GM18858 (cell line): ENCODE measurements at regions not wholly inside any gene's neighbourhood (a gene's known extent, or its start where the extent isn't known, plus 50 kb on each side); places are given as distances from the start of the nearest gene placed in this dataset.
A peak's percentile ranks its signal among the peaks of the same experiment; 100 is the strongest.

Source experiments
- ATAC-seq: cut with Tn5 transposase; IDR thresholded peaks from one replicate; pipeline ENCODE4 v1.9.1; 2021; ENCODE audit not compliant: unreplicated experiment

DNA sequence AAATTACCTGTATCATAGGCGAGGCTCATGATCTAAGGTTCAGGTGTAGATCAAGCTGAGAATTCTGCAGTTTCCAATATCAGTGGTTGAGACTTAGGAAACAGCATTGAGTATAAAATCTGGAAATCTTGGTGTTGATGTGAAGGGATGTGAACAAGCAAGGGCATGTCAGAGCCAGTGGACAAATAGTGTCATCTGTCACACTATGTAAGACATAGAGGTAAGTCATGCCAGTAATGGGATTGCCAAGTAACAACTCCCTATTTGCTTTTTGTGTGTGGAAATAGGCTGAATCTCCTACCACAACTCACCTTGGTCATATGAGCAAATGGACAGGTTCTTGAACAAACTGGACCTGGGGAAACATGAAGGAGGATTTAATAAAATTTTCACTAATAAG lies 334.5 kb upstream of the EMCN start:
- ATAC-seq: no peak

DNA sequence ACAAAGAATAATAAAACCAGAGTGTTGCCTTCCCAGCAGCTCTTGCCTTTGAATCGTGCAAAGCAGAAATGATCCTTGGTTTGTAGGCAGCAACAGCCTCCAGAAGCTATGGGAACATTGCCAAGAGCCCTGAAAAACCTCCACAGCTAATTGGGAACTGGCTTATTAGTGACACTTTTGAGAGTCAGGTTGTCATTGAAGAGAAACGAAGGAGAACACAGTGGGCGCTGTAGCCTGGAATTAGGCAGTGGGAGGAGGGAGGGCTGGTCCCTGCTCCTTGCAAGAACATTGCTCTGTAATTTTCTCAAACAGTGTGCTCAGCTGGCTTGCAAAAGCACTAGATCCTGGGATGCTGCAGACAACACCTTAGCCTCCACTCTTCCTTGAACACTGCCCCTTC lies 331.5 kb upstream of the EMCN start:
- ATAC-seq: no peak

DNA sequence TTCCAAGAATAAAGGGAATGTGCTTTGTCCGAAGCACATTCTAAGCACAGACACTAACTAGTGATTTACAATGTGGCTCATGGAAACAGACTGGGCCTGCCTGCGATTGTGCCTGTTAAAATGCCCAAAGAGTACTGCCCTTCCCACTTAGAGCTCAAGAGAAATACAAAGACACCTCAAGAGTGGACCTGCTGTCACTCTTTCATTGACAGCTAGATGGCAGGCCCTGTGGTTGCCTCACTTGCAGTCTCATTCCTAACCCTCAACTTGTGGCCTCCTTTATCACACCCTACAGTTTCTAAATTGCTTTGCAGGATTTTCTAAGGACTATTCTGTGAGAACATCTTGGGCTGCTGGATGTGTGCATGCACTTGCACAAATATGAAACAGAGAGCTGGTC lies 331.0 kb upstream of the EMCN start:
- ATAC-seq: peak; percentile 78

DNA sequence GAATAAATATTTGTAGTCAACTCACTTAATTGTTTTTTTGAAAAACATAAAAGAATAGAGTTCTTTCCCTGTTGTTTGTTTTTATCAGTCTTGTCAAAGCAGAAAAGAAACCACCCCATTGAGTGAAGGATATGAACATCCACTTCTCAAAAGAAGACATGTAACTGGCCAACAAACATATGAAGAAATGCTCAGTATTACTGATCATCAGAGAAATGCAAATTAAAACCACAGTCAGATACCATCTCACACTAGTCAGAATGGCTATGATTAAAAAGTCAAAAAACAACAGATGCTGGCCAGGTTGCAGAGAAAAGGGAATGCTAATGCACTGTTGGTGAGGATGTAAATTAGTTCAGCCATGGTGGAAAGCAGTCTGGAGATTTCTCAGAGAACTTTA lies 326.1 kb upstream of the EMCN start:
- peak; percentile 74 for ATAC-seq

DNA sequence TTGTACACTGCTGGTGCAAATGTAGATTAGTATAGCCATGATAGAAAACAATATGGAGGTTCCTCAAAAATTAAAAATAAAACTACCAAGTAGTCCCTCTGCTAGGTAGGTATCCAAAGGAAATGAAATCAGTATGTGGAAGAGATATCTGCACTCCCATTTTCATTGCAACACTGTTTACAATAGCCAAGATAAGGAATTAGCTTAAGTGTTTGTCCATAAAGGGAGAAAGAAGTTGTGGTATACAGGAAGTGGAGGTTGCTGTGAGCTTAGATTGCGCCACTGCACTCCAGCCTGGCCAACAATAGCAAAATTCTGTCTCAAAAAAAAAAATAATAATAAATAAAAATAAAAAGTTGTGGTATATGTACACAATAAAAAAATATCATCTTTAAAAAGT lies 325.0 kb upstream of the EMCN start:
- no peak for ATAC-seq

DNA sequence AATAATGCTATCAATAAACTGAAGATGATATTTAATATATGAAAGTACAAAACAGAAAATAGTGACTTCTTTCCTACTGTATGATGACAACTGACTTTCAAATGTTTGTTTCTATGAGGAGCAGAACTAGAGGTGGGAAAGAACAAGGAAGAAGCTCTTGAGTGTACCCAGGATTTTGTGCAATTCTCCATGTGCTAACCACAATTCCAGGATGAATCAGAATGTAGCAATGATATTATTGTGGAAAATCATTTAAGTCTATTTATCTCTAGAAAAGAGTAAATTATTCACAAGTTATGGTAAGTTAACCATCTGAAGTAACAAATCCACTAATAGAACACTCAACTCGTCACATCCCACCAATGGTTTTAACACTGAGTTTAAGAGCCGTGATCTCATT lies 324.1 kb upstream of the EMCN start:
- ATAC-seq: no peak

DNA sequence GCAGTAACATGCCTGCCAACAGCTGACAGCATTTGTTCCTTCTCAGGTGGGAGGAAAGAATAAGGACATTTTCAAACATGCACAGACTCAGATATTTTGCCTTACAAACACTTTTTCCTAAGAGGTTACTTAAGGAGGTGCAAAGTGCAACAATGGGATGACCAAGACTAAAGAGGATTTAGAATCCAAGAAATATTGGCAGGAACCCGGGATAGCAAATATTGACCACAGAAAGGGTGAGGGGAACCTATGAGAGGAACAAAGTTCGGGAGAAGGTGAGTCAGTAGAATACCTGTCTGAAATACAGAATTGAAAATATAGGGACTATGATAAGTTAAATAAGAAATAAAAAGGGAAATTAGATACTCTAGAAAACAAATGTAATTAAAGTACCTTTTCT lies 321.9 kb upstream of the EMCN start:
- ATAC-seq: no peak

DNA sequence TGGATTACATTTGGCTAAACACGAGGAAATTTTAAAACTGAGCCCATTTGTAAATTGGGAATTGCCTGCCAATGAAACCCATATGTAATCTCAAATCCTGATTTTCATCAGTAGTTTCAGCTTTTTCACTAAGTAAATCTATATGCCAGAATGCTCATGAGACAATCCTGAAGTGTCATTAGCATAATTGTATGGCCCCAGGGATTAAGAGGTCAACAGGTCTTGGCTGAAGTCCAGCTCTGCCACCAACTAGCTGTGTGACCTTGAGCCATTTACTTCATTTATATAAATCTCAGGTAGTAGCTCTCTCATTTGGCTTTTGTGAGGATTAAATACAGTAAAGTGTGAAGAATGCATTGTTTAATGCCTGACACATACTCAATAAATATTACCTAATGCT lies 320.5 kb upstream of the EMCN start:
- no peak for ATAC-seq

DNA sequence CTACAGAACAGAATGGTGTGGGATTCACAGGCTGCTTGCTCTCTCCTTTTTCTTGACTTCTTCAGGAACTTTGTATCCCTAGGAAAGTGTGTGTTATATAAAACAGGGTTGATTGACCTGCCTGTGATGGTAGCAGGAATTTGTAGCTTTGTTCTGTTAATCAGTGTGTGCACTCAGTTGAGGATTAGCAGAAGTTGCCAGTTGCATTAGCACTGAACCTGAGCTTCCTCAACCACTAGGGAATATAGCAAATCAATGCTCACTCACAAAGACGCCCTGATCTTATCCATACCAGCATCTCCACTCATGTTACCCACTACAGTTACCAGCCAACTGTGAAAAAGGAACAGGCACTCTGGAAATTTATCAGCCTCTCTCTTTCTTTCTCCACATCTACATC lies 319.1 kb upstream of the EMCN start:
- ATAC-seq: no peak

DNA sequence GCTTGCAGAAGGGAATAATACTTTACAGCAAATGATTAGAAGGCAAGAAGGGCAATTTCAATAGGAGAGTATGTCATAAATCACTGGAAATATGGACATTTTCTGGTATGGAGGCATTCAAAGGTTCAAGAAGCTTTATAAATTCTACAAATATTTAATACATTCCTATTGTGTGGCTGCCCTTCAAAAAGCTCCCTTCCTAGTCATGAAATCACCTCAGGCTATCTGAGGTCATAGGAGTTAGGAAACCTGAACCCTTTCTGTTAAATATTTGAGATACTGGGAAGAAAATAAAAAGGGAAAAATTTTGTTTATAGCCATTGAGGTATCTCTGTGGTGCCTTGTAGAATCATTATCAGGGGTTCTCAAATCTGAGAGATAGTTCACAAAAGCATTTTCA lies 316.8 kb upstream of the EMCN start:
- no peak for ATAC-seq

DNA sequence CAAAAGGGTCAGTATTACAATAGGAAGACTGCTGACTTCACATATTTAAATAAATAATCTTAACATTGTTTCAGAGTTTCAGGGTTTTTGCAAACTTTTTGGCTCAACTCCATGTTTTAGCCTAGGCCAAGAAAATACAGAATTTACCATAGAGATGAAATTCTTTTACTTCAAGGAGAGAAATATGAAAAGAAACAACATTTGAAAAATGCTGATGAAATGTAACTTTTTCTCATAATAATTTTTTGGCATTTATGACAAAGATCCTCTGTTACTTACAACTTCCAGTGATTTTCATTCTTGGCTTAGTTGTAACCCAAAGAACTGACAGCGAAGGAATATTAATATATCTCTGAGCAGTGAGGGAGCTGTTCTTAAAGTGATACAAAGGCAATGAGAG lies 316.1 kb upstream of the EMCN start:
- no peak for ATAC-seq

DNA sequence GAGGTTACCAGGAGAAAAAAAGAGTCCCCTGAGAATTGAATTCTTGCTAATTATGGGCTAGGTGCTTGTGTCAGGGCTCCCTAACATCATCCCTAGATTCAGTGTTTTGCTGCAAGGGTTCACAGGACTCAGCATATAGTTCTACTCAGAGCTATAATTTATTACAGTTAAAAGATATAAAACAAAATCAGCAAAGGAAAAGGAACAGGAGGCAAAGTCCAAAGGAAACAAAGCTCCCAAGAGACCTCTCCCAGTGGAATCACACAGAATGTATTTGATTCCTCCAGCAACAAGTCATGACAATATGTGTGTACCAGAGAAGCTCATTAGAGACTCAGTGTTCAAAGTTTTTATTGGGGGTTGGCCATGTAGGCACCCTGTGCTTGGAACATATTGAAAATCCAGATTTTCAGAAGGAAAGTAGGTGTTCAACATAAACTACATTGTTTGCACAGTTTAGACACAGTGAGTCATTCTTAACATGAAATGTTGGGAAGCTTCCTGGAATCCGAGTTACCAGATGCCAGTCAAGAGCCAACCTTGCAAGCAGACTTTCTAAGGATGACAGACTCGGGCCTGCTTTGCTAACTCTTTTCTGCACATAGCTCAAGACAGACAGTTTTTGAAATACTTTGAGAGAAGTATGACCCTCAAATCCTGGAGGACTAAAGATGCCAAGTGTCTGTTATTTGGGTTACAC lies 311.3 kb upstream of the EMCN start:
- no peak for ATAC-seq

DNA sequence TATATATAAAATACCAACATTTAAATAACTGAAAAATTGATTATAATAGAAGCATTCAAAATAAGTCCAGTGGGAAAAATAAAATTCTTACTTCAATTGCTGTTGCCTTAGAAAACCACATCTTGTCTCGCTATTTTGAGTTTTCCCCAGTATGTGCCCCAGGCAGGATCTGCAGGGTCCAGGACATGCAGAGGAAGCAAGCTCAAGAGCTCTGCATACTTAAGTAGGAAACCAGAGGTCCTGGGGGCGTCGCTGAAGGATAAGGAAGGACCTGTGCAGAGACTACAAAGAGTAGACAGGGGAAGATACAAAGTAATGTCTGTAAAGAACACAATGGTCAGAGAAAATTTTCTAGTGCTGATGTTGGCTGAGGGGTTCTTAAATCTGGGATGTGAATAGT lies 310.5 kb upstream of the EMCN start:
- no peak for ATAC-seq

DNA sequence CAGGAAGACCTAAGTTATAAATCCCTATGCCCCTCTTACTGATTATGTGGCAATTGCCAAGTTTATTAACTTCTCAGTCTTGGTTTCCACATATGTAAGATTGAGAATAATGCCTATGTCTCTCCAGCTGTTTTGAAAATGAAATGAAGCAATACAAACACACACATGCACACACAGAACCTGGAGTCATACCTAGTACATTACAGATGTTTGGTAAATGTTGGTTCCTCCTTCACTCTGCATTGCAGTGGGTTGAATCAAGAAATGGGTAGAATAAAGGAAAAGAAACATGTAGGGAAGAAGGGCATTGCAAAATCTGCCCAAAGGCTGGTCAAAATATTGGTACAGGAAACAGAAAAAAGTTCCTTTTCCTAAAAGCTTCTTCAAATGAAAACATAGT lies 309.9 kb upstream of the EMCN start:
- no peak for ATAC-seq

DNA sequence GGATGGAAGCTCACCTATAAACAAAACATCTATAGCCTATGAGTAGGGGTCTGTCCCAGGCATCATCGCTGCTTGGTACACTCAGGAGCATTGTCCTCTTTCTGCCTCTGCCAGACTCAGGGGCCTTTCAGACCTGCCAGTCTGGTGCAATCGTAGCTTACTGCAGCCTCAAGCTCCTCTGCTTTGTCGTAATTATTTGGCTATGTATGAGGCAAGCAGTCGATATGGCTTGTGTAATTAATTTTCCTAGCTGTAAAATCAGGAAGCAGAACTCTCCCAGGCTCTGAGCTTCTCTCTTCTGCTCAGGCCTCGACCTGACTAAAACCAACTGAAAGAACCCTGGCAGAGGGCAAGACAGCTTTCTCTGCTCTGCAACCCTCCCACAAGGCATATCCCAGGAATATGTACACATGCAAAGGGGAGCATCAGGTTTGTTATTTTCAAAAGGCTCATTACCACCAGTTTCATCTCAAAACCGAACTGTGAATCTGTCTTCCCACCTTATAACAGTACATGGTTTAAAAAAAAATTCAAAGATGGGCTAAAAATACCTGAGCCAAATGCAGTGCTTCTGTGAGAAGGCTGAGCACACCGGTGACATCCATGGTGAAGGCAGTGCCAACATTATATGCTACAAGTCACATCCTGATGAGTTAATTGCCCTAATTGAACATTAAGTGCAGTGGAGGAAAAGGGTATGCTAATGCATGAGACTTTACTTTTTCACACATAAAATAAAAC lies 309.2 kb upstream of the EMCN start:
- ATAC-seq: no peak

DNA sequence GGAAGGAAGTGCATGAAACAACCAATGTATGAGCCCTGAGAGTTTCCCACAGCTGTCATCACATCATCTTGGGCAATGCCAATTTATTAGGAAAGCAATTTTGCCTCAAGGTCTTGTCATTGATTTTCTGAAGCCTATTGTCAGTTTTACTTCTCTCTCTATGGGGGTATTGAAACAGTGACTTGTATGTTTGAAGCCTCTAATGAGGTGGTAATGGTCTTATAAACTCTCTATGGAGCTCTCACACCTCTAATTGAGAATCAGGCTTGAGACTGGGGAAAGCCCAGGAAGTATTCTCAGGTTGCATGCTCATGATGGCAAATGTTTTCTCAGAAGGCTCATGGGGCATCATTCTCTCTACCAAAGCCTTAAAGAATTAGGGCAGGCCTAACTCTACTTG lies 308.2 kb upstream of the EMCN start:
- no peak for ATAC-seq

DNA sequence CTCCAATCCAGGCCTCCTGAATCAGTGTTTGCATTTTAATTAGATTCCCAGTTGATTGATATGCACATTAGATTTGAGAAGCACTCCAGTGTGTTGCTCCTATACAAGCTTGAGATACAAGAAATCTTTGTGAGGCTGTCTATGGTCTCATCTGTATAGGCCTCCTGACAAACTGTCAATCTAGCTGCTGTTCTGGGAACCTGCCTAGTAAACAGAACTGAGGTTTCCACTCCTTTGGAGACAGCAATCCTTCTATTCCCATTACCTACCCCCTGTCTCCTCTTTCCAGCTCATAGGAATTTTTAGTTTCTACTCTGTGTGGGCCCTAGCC lies 306.1 kb upstream of the EMCN start:
- ATAC-seq: no peak

DNA sequence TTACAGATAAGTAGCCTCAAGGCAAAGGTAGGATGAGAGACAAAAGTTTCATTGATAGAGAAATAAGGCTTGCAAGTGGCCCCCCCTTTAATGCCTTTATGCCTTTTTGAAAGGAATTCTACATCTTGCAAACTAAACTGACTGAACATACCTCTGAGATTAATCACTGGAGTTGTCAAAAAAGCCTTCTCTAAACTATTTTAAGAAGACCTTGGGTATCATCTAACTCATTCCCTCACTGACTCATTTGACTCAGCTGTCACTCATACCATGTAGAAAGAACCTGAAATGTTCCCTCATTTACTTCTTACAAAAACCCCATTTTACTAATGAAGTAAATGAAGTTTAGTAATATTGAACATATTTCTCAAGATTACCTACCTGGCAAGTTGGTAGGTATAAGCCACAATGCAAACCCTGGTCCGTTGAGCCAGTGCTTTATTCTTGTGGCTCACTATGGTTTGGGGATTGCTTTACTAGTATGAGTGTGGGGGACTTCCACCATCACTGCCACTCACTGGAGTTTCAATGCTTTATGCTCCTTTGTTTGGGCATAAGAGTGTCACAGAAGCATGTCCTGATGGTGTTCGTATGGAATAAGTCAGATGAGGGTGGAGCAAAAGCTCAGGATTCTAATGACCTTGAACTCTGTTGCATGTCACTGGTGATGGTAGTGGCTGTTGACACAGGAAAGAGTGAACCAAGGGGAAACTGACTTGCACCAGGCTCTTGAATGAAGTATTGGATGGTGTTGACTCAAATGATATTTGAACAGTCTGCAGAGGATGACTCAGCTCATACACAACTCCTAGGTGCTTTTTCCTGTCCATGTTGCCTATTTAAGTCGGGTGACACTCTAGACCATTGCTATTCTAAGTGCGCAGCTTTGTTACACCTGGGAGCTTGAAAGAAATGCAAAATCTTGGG lies 305.5 kb upstream of the EMCN start:
- ATAC-seq: peak; percentile 74

DNA sequence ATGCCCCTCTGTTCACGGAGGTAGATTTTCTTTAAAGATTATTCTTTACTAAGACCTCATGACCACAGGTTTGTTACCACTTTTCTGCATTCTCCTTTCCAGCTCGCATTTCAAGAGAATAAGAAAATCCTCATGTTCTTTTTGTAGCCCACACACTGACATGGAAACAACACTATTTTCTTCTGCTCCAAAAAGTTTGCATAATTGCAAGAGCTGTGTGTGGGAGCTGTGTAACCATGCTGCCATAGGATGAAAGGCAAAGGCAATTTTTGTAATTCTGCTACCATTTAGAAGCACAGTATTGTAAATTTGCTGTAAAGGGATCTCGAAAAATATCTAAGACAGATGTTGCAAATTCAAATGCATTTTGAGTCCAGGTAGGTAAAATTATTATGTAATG lies 302.4 kb upstream of the EMCN start:
- no peak for ATAC-seq

DNA sequence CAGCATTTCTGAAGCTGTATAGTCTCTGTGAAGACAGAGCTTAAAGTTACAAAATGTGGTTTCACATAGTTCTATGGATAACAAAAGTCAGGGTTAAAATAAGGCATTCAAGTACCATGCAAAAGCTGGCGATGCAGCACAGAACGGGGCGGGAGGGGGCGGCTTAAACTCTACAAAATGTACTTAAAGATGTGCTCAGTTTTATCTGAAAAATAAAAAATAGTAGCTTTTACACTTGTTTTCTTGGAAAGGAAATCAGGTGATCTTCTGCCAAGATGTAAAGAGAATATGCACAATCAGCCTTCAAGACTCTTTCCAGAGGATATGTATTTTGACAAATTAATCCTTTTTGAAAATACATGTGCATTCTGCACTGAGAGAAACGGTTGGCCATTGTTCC lies 301.7 kb upstream of the EMCN start:
- ATAC-seq: no peak

DNA sequence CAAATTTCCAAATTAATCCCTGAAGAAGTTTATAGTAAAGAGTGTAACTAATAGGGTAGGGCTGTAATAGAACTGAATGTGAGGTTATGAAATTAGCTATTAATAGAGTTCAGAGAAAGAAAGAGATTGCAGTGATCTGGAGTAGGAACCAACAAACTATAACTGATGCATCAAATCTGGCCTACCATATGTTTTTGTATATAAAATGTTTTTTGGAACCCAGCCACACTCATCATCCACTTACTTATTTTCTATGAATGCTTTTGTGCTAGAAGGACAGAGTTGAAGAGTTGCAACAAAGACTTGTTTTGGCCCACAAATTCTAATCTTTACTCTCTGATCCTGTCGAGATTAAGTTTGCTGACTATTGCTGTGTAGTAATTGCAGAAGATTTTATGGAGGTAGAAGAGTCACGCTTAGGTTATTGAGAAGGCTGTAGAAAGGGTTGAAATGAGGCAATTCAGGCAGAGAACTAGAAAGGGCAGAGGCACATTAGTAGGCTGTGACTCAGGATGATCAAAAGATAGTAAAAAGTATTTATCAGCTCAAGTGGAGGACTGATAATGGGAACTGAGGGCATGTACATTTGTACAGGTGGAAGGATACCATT lies 298.7 kb upstream of the EMCN start:
- no peak for ATAC-seq

DNA sequence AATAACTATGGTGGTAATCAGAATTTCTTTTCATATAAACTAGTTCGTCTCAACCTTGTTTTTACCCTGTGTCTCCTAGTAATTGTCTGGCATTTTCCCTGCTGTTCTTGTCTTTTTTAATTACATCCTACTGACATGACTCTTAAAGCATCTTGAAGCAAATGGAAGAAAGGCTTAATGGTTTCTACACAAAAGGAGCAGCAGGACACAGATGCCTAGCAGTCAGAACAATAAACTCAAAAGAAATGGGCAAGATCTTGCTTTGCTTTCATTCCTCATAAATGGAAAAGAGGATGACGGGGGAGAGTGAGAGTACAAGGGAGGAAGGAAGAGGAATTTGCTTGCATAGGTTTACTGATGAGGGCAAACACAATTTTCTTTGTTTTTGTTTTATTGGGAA lies 293.2 kb upstream of the EMCN start:
- ATAC-seq: no peak
